Osteoblast (primary cell): ENCODE measurements at regions not wholly inside any gene's neighbourhood (a gene's known extent, or its start where the extent isn't known, plus 50 kb on each side); places are given as distances from the start of the nearest gene placed in this dataset.

Source experiments
- DNase-seq: peaks from one replicate; pipeline ENCODE4 v3.0.0; 2011; ENCODE audit warnings: low spot score, mixed read lengths; ENCODE audit not compliant: insufficient read length; ENCODE audit errors: missing footprints
- H2AFZ ChIP-seq: 2 replicates; pipeline ENCODE4 v1.6.0; 2011; ENCODE audit warnings: mild to moderate bottlenecking, low read length
- H3K27ac ChIP-seq: 2 replicates; pipeline ENCODE4 v1.5.1; 2011; ENCODE audit warnings: mild to moderate bottlenecking, low read depth, low read length, moderate library complexity
- H3K27me3 ChIP-seq: 2 replicates; pipeline ENCODE4 v1.6.0; 2012; ENCODE audit warnings: mild to moderate bottlenecking, control low read depth, inconsistent platforms, low read length, moderate library complexity; ENCODE audit not compliant: insufficient read depth
- H3K36me3 ChIP-seq: 2 replicates; pipeline ENCODE4 v1.5.1; 2011; ENCODE audit warnings: mild to moderate bottlenecking, low read length, control low read depth, moderate library complexity; ENCODE audit not compliant: insufficient read depth
- H3K4me1 ChIP-seq: 2 replicates; pipeline ENCODE4 v1.5.1; 2011; ENCODE audit warnings: mild to moderate bottlenecking, low read length, control low read depth, moderate library complexity; ENCODE audit not compliant: insufficient read depth
- H3K4me2 ChIP-seq: 2 replicates; pipeline ENCODE4 v1.6.0; 2011; ENCODE audit warnings: mild to moderate bottlenecking, low read length; ENCODE audit not compliant: insufficient read depth
- H3K4me3 ChIP-seq: fragments of 200-600 bp; sonication (generic); 3 replicates; pipeline ENCODE4 v1.5.1; 2012; ENCODE audit warnings: mild to moderate bottlenecking, low read length, inconsistent platforms; ENCODE audit not compliant: insufficient read depth
- H3K79me2 ChIP-seq: 2 replicates; pipeline ENCODE4 v1.6.0; 2012; ENCODE audit warnings: mild to moderate bottlenecking, low read length, control low read depth, inconsistent platforms; ENCODE audit not compliant: insufficient read depth
- H3K9me3 ChIP-seq: 2 replicates; pipeline ENCODE4 v1.5.1; 2011; ENCODE audit warnings: low read depth, low read length, control low read depth
- H4K20me1 ChIP-seq: 2 replicates; pipeline ENCODE4 v1.6.0; 2012; ENCODE audit warnings: mild to moderate bottlenecking, low read length, control low read depth; ENCODE audit not compliant: insufficient read depth
- CTCF ChIP-seq: IDR thresholded peaks from 2 replicates; pipeline ENCODE4 v1.5.1; 2011; ENCODE audit warnings: mild to moderate bottlenecking, low read depth, low read length, moderate library complexity; ENCODE audit errors: extremely low read depth

GRCh38 chr6:3509336-3509735 lies 52.5 kb upstream of the SLC22A23 start:
- Histone ChIP-seq H3K36me3 (no peaks in the 10 kb centered on the region), H3K4me3 (no peak overlapping the region), H2AFZ (no peak overlapping the region), H3K79me2 (no peaks in the 10 kb centered on the region), H3K27ac (no peak overlapping the region), H3K9me3 (no peaks in the 10 kb centered on the region), H4K20me1 (no peaks in the 10 kb centered on the region), H3K4me1 (peaks cover 12% of the 10 kb centered on the region), H3K27me3 (no peaks in the 10 kb centered on the region), H3K4me2 (no peak overlapping the region)
- no peak for TF ChIP-seq CTCF
- no peak for DNase-seq

GRCh38 chr6:3506751-3507383 lies 50.0 kb upstream of the SLC22A23 start:
- no peaks in the 10 kb centered on the region for H3K79me2 ChIP-seq
- no peak for DNase-seq
- TF ChIP-seq CTCF: no peak
- no peaks in the 10 kb centered on the region for H3K36me3 ChIP-seq
- no peak overlapping the region for H3K4me3 ChIP-seq
- H2AFZ ChIP-seq: no peak overlapping the region
- H3K4me1 ChIP-seq: peaks cover 12% of the 10 kb centered on the region
- H3K27ac ChIP-seq: no peak overlapping the region
- H4K20me1 ChIP-seq: no peaks in the 10 kb centered on the region
- H3K4me2 ChIP-seq: no peak overlapping the region
- H3K9me3 ChIP-seq: no peaks in the 10 kb centered on the region
- no peaks in the 10 kb centered on the region for H3K27me3 ChIP-seq
